CD4-positive, alpha-beta T cell treated with Interleukin-10 for 1 hour (primary cell): ENCODE measurements at regions not wholly inside any gene's neighbourhood (a gene's known extent, or its start where the extent isn't known, plus 50 kb on each side); places are given as distances from the start of the nearest gene placed in this dataset.
"Not testable (repeated sequence)": the region's sequence is repeated elsewhere in the genome, so short reads cannot be mapped to it uniquely, and the experiment has no call there.

Source experiments
- DNase-seq: peaks from one replicate; pipeline ENCODE4 v3.0.0-alpha.2; 2020

DNA sequence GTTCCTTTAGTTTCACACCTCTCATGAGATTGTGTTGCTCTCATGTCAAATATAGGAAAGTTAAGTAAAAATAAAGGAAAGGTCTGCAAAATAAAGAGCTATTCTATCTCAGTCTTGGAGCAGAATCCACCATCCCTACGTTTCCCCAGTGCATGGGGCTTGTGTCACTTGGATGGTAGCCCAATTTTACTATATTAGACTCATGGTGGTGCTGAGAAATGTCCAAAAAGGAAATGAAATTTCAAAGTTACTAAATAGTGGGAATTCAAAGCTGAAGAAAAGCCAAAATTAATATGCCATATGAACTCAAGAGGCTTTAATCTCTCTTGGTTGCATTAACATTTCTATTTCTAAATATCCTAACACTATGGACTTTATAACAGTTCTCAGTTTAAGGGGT lies 1283.3 kb upstream of the GJE1 start:
- no peak for DNase-seq

DNA sequence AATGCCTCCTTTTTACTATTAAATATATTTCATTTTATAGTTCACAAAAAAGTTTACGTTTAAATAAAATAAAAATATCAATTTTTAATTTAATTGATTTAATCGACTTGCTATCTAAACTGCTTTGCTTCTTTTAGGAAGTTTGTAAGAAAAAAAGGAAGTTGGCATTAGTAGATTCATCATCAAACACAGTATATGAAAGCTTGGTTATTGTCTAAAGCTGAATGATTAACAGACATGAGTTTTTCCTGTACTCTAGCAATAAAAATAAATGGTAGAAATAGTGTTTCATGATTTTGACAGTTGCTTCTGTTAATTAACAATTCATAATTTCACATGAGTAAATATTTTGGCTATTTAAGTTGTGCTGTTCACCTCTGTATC lies 1285.5 kb upstream of the GJE1 start:
- DNase-seq, result no peak

DNA sequence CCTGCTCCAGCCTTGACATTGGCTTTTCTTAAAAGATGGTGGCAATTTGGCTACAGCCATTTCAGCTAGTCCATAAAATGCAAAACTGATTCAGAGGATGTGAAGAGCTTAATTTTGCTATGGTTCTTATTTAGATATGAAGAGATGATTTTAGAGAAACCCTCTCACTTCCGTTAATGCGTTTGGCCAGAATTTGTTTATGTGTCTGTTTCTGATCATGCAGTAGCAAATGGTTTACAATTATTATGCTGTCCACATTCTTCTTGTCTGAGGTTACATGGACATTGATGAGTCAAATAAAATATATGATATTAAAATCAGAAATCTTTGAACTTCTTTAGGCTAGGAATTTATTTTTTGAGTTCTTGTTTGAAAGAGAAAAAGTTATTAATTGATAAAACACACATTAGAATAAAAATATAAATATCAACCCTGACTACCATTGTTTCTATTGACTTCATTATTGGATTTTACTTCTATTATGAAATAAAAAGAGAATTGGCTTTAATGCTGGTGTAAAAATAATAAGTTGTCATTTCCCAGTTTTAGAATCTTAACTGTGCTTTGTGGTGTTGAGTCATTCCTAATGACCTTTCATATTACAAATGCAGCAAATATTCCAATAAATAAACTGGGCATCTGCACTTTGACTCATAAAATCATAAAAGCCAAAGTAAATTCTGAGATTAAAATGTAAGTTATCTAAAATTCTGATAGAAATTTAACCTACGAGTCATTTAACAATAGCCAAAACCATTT lies 1286.0 kb upstream of the GJE1 start:
- DNase-seq, result no peak

DNA sequence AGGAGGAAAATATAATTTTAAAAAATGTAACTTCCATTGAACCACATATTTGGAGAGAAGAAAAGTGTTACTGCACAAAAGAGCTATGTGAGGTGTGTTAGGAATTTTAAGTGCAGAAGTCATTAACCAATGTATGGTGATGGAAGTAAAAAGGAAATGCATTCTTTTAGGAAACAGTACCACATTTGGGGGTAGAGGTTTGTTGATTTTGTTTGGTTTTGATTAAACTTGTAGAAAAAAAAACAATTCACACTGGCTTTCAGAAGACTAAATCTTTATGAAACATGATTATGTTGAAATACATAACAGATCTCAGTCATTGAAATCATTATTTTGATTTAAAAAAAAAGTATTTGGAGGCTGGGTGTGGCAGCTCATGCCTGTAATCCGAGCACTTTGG lies 1287.0 kb upstream of the GJE1 start:
- DNase-seq, result no peak

DNA sequence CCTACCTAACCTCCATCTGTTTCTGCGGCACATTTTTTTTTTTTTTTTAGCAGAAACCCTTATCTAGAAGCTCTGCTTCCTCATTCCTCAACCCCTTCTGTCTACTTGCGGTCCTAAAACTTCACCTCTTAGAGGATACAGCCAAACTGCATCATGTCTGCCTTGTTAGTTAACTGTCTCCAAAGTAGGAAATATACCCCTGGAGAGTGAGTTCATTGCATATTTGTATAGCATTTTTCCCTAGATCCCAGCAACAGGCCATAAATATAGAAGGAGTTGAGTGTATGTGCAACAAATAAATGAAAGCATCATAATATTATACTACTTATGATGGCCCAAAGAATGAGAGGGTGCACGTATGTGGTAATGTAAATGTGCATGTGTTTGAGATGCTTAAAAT lies 1288.6 kb upstream of the GJE1 start:
- no peak for DNase-seq

DNA sequence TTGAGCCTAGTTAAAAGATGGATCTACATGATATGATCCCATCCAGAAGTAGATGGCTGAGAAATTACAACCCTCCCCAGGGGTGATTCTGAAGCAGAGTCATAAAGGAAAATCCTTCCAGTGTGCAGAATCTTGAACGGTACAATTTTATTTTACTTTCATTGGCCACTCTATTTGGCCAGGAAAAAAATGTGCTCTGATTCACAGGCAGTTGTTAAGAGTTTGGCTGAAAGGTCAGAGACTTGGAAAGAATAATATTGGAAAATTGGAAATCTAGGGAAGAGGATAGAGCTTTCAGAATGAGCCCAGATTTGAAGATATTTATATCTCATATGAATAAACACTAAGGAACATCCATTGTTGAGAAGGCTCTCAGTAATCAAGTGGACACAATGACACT lies 1299.3 kb upstream of the GJE1 start:
- no peak for DNase-seq

DNA sequence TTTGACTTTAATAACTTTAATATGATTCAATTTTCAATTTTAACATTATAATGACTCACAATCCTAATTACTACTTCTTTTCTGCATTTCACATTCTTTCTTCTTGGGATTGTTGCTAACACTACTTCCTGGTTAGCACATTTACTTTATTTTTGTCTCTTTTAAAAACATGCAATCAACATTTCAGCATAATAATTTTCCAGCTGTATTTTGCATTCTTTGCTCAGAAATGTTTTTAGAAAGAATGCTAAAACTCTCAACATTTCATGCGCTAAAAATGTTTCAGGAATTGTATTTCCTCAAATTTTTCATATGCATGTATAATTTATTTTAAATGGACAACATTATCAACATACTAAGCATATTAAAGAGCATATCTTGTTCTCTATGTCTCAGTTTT lies 1302.1 kb upstream of the GJE1 start:
- no peak for DNase-seq

DNA sequence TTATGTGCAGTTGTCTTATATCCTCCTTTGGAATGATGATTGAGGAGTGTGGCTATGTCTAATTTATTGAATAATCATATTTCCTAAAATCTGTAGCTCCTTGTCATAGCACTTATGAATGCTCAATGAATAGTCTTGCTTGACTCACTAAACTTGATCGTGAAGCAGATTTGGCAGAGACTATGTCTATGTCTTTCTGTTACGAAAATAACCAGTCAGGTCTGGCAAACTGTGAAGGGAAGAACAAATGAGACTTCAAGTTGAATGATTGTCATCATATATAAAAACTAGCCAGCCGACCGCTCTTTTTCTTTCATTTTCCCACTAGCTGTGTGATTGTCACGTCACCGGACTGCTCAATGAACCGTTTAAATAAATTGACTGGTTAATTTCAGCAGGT lies 1303.9 kb upstream of the GJE1 start:
- no peak for DNase-seq

DNA sequence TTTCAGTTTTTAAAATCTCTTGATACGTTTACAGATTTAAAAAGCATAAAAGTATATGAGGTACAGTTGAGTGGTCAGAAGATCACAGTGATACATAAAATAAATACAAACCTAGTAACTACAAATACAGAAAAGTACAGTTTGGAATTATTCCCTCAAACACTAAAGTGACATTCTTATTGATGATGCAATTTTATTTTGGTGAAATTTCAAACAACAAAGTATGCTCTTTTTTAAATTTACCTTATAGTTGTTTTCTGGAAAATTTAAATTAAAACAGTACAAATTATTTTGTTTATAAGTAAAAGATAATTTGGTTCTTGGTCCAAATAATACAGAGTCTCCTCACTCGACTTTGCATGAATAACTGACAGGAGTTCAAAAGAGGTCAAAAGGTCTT lies 1305.1 kb upstream of the GJE1 start:
- no peak for DNase-seq

DNA sequence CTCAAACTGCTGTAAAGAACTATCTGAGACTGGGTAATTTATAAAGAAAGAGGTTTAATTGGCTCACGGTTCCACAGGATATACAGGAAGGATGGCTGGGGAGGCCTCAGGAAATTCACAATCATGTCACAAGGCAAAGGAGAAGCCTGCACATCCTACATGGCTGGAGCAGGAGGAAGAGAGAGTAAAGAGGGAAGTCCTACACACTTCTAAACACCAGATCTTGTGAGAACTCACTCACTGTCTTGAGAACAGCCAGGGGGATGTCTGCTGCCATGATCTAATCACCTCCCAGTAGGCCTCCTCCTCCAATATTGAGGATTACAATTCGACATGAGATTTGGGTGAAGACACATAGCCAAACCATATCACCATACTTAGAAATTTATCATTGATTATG lies 1307.0 kb upstream of the GJE1 start:
- no peak for DNase-seq

DNA sequence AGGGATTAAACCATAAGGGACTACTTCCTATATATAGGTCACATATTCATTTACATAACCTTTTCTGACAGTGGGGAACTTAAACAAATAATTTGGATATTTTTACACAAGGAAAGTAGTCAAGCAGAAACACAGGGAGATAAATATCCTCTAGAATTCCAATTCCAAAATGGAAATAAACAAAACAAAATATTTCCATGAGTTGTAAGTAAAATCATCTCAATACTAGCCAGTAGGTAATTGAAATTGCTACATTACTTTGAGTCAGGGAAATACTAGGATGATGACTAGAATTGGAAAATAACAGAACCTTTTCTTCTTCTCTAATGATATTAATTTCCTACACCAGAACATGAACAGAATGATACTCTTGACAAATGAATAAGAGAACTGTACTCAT lies 1308.1 kb upstream of the GJE1 start:
- DNase-seq, result no peak

DNA sequence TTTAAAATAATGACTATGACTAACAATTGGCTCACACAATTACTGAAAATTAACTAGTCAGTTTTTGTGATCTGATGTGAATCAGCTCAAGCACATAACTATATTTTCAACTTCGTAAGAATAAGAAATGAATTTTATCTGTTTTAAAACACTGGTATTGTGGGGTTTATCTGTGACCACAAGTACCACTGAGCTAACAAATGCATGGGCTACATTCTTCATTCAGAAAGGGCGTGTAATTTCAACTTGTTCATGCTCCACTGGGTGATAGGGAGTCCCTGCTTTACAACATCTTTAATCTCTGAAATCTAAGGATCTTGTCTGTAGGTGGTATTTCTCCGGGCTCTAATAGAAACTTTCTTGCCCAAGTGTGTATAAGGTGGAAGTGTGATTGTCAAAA lies 1311.5 kb upstream of the GJE1 start:
- no peak for DNase-seq

DNA sequence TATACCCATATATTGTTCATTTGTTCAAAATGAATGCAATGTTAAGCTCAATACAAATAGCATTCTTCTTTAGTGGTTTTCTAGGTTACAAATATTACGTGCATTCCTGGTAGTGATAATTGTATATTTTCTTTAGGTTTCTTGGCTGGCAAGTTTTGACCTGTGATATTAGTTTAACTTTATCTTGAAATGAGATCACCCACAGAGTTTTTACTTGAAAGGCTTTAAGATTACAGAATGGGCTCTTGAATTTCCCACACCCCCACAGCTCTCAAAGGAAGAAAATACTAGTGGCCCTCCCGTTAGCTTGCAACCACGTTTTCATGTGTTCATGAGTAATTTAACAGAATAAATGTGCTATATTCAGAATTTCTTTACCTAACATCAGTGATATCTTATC lies 1315.5 kb upstream of the GJE1 start:
- no peak for DNase-seq

DNA sequence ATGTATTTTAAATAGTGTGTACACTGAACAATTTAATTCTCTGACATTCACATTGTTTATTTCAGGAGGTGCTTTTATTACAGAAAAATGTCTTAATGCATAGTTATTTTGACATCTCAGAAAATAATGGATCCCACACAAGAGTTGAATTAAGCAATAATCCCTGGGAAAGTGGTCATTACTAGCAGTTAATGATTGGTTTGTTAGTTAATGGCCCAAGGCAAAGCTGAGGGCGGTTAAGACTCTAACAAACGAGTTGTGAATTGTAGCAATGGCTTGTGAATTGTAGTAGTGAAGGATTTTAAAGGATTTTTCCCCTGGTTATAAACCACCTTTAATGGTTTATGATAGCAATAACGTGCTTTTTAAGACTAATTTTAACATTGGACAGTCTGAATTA lies 1316.0 kb upstream of the GJE1 start:
- DNase-seq, result no peak

DNA sequence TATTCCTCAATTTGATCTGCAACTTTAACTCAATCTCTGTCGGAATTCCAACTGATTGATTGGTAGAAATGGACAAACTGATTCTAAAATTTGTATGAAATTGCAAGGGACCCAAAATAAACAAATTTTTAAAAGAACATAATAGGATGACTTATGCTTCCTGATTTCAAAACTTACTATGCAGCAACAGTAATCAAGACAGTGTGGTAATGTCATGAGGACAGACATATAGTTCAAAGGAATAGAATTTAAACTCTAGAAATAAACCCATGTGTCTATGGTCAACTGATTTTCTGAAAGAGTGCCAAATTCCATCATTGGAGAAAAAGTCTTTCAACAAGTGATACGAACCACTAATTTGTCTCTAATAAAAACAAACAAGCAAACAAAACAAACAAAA lies 1320.1 kb upstream of the GJE1 start:
- no peak for DNase-seq

DNA sequence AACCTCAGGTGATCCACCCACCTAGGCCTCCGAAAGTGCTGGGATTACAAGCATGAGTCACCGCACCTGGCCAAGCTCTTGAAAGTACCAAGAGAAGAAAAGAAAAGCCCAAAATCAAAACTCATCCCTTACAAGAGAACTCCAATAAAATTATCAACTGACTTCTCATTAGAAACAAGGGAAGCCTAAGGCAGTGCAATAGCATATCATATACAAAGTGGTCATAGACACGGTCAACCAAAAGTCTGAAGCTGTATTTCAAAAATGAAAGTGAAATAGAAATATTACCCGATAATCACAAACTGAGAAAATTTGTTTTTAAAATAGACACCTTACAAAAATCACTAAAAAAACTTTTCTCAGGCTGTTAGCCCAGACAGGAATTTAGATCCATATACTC lies 1321.1 kb upstream of the GJE1 start:
- no peak for DNase-seq

DNA sequence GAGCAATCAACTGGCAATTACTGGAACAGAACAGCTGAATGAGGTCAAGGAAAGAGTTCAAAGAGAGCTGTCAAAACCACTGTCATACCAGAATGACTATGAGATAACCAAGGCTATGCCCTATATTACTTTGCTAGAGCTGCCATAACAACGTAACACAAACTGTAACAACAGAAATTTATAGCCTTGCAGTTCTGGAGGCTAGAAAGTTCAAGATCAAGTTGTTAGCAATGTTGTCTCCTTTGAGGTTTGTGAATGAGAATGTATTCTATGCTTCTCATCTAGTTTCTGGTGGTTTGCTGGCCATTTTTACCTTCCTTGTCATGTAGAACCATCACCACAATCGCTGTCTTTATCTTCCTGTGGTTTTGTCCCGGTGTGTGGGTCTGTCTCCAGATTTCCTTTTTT lies 1323.0 kb upstream of the GJE1 start:
- peak; percentile 1 for DNase-seq

DNA sequence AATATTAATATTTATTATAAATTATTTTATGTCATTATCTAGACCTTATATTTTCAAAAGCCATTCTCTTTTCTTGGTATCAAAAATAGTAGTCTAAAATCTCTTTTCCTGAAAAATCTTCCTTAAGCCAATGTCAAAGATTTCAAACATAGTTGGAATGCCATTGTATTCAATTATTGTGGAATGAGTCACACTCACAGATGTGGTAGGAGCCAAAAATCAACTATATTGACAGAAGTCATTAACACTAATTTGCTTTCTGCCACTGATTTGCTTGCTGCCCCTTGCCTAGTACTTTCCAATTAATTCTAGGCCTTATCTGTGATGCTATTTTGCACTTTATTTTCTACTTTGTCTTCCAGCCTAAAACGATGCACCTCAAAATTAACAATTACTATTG lies 1326.3 kb upstream of the GJE1 start:
- DNase-seq, result no peak

DNA sequence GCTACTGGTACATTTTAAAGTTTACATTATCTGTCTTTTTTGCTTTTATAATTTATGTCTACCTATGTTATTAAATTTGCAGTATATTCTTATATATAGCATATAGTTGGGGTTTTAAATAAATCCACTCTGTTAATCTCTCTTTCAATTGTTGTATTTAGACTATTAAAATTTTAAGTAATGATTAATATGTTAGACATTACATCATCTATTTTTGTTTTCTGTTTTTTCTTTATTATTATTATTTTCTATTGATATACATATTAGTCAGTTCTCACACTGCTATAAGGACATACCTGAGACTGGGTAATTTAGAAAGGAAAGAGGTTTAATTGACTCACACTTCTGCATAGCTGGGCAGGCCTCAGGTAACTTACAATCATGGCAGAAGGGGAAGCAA lies 1338.2 kb upstream of the GJE1 start:
- DNase-seq, result no peak

DNA sequence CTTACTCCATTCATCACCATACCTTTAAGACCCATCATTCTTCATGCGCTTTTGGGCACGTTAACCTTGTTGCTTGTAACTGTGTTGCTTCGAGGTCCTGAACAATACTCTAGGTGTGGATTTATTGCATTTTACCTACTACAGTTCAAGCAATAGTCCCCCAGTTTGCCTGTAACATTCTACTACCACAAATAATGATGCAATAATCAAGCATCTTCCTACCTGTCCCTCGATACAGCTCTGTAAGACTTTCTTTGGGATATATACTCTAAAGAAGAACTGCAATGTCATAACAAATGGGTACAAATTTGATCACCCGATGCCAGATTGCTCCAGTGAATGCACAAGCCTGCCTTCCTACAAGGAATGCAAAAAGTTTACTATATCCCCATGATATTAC lies 1342.6 kb upstream of the GJE1 start:
- no peak for DNase-seq

DNA sequence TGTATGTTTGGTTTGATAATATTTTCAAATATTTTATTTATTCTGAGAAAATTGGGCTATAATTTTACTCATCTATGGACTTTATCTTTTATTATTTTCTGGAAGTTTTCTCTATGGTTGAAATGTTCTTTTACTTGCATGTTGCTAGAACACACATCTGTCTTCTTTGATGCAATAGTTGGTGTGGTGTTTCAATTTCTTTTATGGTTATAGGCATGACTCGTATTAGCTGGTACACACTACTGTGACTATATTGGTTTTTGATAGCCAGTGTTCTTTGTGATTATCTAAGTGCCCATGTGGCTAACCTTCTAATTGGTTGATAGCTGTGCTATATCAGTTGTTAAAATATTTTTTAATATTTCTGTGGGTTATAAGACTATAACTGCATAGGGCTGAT lies 1343.3 kb upstream of the GJE1 start:
- DNase-seq, result no peak

DNA sequence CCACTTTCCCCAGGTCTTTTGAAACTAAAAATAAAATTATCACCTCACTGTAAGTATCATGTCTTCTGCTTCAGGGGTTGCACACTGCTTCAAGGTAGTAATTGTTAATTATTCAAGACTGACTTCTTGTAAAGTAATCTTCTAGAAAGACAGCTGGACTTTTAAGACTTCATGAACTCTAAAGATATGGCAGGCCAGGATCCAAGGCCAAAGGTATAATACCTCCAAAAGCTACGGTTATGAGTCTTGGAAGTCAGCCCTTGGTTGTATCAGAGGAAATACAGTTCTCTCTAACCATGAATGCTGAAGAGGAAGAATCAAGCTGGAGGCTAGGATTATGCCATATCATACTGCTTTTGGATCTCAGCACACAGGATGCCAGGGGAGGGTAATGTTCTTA lies 1346.8 kb upstream of the GJE1 start:
- DNase-seq, result no peak

DNA sequence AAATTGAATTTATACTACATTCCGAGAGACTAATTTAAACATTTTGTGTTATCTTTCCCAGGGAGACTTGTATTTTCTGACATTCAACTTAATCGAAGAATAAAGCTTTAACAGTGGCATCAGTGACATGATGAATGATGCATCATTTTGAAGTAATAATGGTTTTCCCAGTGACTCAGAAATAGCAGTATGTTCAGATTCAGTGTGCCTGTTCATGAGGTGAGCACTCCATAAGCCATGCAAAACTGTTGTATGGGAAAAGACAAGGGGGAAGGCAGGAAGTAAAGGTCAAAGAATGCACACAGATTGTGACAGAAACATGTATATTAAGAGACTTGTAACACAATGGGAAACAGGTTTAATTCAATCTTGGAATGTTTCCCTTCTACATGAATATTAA lies 1348.2 kb upstream of the GJE1 start:
- no peak for DNase-seq

DNA sequence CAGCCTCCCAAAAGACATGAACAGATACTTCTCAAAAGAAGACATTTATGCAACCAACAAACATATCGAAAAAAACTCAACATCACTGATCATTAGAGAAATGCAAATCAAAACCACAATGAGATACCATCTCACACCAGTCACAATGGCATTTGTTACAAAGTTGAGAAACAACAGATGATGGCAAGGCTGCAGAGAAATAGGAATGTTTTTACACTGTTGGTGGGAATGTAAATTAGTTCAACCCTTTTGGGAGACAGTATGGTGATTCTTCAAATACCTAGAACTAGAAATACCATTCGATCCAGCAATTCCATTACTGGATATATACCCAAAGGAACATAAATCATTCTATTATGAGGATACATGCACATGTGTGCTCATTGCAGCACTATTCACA lies 1349.2 kb upstream of the GJE1 start:
- not testable (repeated sequence) for DNase-seq

DNA sequence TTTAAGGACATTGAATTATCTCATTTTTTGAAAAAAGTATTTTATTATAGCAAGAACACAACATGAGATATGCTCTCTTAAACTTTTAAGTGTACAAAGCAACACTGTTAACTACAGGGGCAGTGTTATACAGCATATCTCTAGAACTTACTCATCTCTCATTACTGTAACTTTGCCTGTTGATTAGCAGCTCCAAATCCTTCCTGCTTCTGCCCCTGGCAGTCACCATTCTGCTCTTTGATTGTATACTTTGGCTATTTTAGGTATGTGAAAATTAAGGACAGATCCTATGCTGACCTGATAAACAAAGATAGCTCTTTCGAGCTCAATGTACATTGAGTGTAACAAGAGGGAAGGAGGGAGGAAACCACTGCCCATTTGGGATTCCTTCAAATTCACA lies 1349.8 kb upstream of the GJE1 start:
- no peak for DNase-seq
